Muscle of leg (tissue), 3 donors: ENCODE measurements at regions not wholly inside any gene's neighbourhood (a gene's known extent, or its start where the extent isn't known, plus 50 kb on each side); places are given as distances from the start of the nearest gene placed in this dataset.
"Not testable (repeated sequence)": the region's sequence is repeated elsewhere in the genome, so short reads cannot be mapped to it uniquely, and the experiment has no call there.

Source experiments
- DNase-seq: peaks from one replicate; pipeline ENCODE4 v3.0.0; 2013
- H3K27ac ChIP-seq: one replicate; pipeline ENCODE4 v1.5.1; 2013; ENCODE audit warnings: mild to moderate bottlenecking, low read length, control low read depth
- H3K27me3 ChIP-seq: one replicate; pipeline ENCODE4 v1.6.1; 2013; ENCODE audit warnings: low read length; ENCODE audit not compliant: control insufficient read depth, insufficient read depth
- H3K36me3 ChIP-seq: one replicate; pipeline ENCODE4 v1.6.1; 2013; ENCODE audit warnings: low read length; ENCODE audit not compliant: control insufficient read depth, insufficient read depth
- H3K4me1 ChIP-seq: one replicate; pipeline ENCODE4 v1.6.1; 2013; ENCODE audit warnings: low read length; ENCODE audit not compliant: control insufficient read depth, insufficient read depth
- H3K4me3 ChIP-seq: one replicate; pipeline ENCODE4 v1.5.1; 2013; ENCODE audit warnings: low read length, control low read depth
- H3K9me3 ChIP-seq: replicated peaks from 2 replicates; pipeline ENCODE4 v1.6.1; 2013; ENCODE audit warnings: low read depth, low read length; ENCODE audit not compliant: control insufficient read depth
- WGBS: methylation state at CpG from one replicate; pipeline ENCODE4 v1.1.5; 2013; ENCODE audit warnings: missing lambda C conversion rate; ENCODE audit not compliant: insufficient coverage; 5-methylcytosine and 5-hydroxymethylcytosine counted together

DNA sequence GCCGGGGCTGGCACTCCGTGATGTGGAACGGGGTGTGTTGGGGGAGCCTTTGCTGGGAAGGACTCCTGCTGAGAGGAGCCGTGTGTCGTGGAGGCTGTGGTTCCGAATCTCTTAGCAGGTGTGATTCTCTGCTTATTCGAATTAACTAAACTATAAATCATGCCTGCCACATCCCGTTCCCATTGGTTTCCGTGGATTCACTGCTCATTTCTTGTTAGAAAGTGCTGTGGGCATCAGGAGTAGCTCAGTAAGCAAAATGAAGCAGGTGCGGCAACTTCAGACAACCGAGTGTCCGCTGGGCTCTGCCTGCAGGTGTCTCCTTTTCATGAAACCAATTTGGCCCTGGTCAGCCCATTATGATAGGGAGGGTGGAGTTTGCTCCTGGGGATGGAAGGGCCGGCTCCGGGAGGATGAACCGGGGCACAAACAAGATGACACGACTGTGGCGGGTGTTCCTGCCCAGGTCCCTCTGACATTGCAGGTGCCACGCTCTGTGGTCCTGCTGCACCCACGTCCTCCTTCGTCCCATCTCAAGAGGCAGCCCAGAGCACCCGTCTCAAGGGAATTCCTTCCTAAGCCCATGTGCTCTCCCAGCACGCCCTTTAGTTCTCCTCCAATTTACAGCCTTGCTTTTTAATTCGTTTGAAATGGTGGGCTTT lies 251.7 kb downstream of the ADGRD1 start:
- H3K36me3 ChIP-seq, H3K4me3 ChIP-seq, H3K4me1 ChIP-seq, H3K27ac ChIP-seq, H3K27me3 ChIP-seq, H3K9me3 ChIP-seq, DNase-seq: not testable (repeated sequence)
- 72% methylated on average over 8 of the region's 23 CpGs for WGBS

DNA sequence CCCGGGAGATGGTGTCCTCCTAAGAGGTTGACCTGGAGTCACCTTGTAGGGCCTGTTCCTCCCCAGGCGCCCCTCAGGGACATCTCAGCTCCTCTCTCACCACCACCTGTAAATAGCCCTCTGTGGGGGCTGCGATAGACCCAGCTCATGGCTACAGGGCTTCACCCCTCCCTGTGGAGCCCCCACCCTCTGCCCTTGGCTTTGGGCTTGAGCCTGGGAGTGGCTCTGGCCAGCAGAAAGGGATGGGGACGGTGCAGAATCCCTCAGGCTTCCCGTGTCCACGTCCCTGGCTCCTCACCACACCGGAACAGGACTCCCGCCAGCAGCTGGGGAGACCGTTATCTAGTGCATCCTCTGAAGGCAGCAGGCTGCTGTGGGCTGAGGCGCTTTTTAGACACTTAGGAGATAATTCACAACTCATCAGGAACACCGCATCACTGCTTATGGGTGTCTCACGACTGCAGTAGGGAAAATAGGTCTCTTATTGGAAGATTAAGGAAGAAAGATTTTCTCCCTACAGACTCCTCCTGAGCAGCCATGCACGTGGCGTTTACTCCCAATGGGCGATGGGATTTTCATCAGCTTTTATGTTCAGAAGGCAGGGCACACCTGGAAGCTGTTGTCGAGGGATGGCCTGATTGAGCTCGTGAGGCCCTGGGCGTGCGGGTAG lies 253.1 kb downstream of the ADGRD1 start:
- H3K27me3 ChIP-seq, H3K27ac ChIP-seq, DNase-seq: not testable (repeated sequence)

DNA sequence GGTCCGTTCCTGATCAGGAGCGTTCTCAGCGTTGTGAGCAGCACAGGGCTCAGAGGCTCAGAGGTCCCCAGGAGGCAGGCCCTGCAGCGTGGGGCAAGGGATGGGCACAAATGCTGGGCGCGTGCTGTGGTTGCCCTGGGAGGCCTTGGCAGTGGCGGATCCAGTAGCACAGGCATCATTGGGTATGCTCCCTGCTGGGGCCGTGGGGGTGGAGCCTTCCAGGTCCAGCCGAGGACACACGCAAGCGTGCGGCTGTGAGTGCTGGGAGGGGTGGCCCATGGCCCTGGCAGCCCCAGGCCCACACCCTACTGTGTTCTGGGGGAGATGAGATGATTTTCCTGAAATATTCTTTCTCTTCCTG lies 253.6 kb downstream of the ADGRD1 start:
- H3K27me3 ChIP-seq = not testable (repeated sequence)
- no CpG with 5 or more reads among the region's 12 CpGs for WGBS

More for the DNA sequence above, 253.1 kb downstream of the ADGRD1 start:
- no CpG with 5 or more reads among the region's 19 CpGs for WGBS
- not testable (repeated sequence) for H3K36me3 ChIP-seq, H3K9me3 ChIP-seq, H3K4me1 ChIP-seq, H3K4me3 ChIP-seq

DNA sequence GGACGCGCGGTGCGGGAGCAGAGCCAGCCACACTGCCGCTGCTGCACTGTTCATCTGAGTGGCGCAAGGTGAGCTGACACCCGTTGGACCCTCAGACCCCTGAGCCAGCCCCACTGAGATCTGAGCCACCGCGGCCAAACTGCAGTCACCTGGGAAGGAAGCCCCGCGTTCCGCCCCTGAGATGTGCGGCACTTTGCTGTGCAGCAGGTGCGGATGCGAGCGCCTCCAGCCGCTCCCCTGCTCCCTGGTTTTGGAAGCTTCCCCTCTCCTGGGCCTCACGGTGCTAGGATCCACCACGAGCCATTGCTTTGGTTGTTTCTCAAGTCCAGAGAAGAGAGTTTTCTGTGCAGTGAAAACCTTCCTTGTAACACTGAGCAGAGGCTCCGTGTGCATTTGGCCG lies 254.1 kb downstream of the ADGRD1 start:
- WGBS = 30% methylated on average over 4 of the region's 21 CpGs
- not testable (repeated sequence) for H3K27me3 ChIP-seq, H3K4me3 ChIP-seq, H3K36me3 ChIP-seq, H3K27ac ChIP-seq, H3K9me3 ChIP-seq, H3K4me1 ChIP-seq, DNase-seq

More for the DNA sequence above, 253.6 kb downstream of the ADGRD1 start:
- DNase-seq, H3K9me3 ChIP-seq, H3K4me1 ChIP-seq, H3K36me3 ChIP-seq, H3K4me3 ChIP-seq, H3K27ac ChIP-seq: not testable (repeated sequence)

DNA sequence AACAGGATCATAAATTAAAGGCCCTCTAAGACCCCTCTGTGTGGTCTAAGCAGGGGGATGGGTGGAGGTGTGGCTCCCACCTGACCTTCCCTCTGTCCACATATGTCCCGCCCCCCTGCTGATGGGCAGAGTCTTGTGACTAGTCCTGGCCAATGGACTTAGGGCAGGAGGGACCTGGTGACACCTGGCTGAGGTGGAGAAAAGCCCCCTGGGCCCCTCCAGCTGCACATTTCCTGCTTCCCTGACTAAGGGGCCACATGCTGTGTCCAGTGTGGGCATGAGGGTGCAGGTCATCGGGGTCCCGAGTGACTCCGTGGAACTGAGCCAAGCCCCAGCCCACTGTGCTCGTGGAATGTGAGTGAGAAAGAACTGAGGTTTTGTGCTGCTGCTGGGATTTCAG lies 254.7 kb downstream of the ADGRD1 start:
- Histone ChIP-seq H3K36me3 (no peaks in the 10 kb centered on the region), H3K4me3 (no peak overlapping the region), H3K9me3 (no peaks in the 10 kb centered on the region), H3K4me1 (no peaks in the 10 kb centered on the region), H3K27me3 (peaks cover 6% of the 10 kb centered on the region), H3K27ac (no peak overlapping the region)
- 36% methylated on average over 3 of the region's 5 CpGs for WGBS
- DNase-seq = no peak

DNA sequence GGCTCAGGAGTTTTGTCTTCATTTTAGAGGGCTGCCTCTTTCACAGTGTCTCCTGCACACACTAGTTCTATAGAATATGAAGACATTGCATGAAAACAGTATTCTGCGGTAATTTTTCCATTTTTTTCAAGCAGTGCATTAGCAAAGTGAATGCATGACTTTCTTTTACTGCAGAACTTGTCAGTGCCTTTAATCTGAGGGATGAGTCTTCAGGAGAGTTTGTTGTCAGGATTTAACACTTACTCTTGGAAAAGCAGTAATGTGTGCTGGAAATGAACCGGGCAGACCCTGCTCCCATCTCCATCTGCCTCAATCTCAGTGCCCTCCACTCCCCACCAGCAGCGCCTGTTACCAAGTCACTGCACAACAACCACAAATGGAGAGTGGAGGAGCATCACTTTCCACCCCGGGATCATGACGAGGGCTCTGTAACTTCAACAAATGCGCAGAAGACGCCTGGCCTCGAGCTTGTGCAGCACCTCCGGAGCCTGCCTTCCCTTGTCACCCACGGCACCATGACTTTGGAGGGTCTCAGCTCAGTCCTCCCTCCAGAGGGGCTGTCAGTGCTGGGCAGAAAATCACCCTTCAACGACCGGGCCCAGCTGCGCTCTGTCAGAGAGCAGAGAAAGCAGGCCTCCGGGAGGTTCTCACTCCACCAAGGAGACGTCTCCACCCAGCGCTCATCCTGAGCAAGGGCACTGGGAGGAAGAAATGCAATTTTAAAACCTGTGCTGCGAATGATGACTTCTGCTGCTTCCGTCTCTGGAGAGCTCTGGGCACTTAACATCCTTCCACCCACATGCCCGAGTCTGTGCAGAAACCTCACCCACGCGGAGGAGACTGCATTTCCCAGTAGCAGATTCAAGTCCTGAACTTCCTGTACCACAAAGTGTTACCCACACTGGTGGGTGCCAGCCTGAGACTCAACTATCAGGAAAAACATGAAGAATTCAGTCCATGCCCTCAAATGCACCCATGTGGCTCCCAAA lies 255.7 kb downstream of the ADGRD1 start:
- no peak overlapping the region for H3K4me3 ChIP-seq
- H3K4me1 ChIP-seq = no peaks in the 10 kb centered on the region
- no peak overlapping the region for H3K27ac ChIP-seq
- H3K27me3 ChIP-seq = peaks cover 2% of the 10 kb centered on the region
- no peaks in the 10 kb centered on the region for H3K36me3 ChIP-seq
- 87% methylated on average over 18 of the region's 21 CpGs for WGBS
- no peaks in the 10 kb centered on the region for H3K9me3 ChIP-seq
- no peak for DNase-seq

DNA sequence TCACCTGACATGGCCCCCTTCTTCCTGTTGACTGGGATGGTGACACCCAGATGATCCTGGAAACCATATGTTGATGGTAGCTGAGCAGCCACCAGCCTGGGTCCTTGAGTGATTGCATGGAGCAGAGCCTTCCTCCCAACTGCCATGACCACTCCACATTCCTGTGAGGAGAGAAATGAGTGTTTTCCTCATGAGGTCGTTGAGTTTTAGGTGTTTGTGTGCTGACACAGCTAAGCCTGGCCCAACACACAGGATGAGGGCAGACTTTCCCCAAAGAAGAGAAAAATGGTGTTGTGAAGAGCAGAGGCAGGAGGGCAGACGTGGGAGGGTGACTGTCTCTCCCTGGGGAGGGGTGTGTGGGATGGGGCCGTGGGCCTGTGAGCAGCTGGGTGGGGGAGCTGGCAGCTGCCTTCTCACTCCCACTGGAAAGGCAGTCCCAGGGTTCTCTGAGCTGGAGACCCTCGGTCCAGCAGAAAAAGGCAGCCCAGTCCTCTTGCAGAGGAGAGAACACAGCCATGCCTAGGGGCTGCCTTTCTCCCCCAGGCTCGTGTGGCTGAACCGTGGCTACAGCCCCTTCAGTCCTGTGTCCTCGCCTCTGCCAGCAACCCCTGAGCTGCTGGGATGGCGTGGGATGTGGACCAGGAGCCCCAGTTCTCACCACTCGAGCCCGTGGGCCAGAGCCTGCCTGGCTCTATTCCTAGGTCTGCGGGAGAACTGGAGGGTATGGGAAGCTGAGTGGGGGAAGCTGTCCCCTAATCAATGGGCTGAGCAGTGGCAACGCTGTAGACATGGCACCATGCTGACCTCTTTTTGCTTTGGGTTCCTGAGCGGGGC lies 257.0 kb downstream of the ADGRD1 start:
- Histone ChIP-seq H3K4me3 (no peak overlapping the region), H3K27me3 (no peaks in the 10 kb centered on the region), H3K36me3 (no peaks in the 10 kb centered on the region), H3K27ac (no peak overlapping the region), H3K4me1 (no peaks in the 10 kb centered on the region), H3K9me3 (no peaks in the 10 kb centered on the region)
- DNase-seq = no peak
- WGBS = 71% methylated on average over 10 of the region's 13 CpGs

DNA sequence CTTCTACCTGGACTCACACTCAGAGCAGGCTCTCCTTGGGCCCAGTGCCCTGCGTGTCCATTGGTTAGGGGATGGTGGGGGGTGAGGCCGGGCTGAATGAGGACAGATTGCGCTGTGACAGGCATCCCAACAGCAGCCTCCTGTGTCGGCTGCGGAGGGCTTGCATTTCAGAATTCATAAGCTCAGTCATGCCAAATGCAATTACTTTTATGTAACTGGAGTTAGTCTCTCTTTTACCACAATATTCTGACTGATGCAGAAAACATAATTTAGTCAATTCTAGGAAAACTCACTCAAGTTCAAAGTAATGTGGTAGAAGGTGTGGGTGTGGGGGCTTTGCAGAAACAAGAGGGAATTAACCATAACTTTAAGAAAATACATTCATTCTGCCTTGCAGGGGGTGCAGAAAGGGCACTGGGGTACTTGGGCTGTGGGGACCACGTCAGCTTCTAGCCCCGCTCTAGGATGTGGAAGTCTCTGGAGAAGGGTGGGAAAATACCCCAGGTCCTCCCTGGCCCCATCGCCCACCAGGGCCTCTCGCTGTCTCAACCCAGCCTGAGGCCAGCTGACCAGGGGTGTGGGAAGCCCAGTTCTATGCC lies 257.7 kb downstream of the ADGRD1 start:
- DNase-seq = no peak
- Histone ChIP-seq H3K27ac (no peak overlapping the region), H3K27me3 (peaks cover 3% of the 10 kb centered on the region), H3K36me3 (no peaks in the 10 kb centered on the region), H3K4me3 (no peak overlapping the region), H3K4me1 (no peaks in the 10 kb centered on the region), H3K9me3 (no peaks in the 10 kb centered on the region)
- 100% methylated on average over 2 of the region's 9 CpGs for WGBS

DNA sequence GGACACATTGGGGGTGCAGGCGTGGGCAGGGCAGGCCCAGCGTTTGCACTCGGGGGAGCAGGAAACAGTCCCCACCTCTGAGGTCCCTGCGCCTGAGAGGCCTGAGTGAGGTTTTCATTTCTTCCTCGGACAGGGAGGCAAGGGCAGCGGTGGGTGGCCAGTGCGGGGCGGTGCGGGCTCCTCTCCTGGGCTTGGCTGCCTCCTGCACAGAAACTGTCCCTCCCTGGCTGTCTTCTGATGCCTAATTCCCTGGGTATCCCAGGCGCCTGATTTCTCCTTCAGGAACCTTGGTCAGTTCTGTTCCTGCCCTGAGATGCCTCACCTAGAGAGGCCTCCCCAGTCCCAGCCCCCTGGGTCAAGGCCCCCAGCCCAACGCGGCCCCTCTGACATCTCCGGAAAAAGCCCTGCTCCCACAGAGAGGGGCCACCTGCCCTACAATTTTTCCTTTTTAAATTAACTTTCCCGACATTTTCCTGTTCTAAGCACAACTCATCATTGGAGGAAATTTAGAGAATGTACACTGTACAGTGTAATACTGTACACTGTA lies 260.3 kb downstream of the ADGRD1 start:
- no peak for DNase-seq
- H3K4me1 ChIP-seq = no peaks in the 10 kb centered on the region
- H3K27me3 ChIP-seq = peaks cover 21% of the 10 kb centered on the region
- H3K27ac ChIP-seq = no peak overlapping the region
- WGBS = 83% methylated on average over 10 of the region's 14 CpGs
- no peaks in the 10 kb centered on the region for H3K36me3 ChIP-seq
- H3K4me3 ChIP-seq = no peak overlapping the region
- no peaks in the 10 kb centered on the region for H3K9me3 ChIP-seq
